ENCODE measurements at regions not wholly inside any gene's neighbourhood (a gene's known extent, or its start where the extent isn't known, plus 50 kb on each side); places are given as distances from the start of the nearest gene placed in this dataset.

DNA sequence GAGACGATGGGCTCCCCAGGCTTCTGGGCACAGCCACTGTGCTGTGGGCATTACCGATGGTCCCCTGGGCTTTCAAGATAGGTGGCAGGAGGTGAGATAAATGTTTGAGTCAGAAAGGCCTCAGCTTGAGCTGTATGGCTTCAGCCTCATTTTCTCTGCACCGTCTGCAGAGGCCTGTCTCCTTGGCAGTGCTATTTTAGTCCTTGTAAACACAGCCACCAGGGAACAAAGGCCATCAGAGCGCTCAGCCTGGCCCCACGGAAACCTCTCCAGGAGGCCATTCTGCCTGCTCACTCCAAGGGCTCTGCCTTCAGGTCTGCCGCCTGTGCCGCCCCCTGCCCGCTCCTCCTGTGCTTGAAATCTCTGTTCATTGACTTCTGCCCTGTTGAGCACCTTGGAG, 1424.9 kb downstream of the TBC1D22A start:
- H3K27me3 ChIP-seq (ENCODE audit: control insufficient read depth, insufficient read depth, low read length): no peaks in the 10 kb centered on the region
- TF ChIP-seq, protein P1, sequence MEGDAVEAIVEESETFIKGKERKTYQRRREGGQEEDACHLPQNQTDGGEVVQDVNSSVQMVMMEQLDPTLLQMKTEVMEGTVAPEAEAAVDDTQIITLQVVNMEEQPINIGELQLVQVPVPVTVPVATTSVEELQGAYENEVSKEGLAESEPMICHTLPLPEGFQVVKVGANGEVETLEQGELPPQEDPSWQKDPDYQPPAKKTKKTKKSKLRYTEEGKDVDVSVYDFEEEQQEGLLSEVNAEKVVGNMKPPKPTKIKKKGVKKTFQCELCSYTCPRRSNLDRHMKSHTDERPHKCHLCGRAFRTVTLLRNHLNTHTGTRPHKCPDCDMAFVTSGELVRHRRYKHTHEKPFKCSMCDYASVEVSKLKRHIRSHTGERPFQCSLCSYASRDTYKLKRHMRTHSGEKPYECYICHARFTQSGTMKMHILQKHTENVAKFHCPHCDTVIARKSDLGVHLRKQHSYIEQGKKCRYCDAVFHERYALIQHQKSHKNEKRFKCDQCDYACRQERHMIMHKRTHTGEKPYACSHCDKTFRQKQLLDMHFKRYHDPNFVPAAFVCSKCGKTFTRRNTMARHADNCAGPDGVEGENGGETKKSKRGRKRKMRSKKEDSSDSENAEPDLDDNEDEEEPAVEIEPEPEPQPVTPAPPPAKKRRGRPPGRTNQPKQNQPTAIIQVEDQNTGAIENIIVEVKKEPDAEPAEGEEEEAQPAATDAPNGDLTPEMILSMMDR (IDR thresholded peaks at IDR 0.05; ENCODE audit: insufficient read depth, low read length, severe bottlenecking): no peak
- H3K4me3 ChIP-seq (ENCODE audit: low read depth, low read length): no peak overlapping the region
- no peak for FAIRE-seq
- H3K36me3 ChIP-seq (ENCODE audit: control insufficient read depth, insufficient read depth, low read length): no peaks in the 10 kb centered on the region
- DNase-seq (ENCODE audit: low read depth): no peak

DNA sequence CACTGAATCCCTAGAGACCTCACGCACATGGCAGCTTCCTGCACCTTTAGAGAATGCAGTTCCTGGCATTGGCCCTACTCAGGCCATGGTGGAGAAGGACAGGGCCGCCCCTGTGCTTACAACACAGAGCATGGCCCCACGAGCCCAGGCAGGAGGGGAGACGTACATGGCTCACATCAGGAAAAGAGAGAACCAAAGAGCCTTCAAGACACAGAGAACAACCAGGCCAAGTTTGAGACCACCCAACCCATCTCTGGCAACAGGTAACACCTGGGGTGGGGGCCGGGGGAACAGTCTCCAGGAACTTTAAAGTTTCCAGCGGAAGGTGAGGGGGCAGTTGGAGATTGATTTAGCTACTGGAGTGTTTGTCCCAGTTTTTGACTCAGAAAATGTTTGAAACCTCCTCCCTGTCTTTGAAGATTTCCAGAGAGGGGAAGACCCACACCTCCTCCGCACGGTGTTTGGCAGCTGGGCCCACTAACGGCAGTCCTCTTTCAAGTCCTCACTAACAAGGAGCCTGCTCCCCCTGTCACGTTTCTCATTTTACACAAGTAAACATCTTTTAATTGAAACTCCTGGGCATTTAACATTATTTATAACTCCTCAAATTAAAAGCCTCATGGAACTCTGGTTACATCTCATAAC, 1423.8 kb downstream of the TBC1D22A start:
- H3K36me3 ChIP-seq (ENCODE audit: control insufficient read depth, insufficient read depth, low read length): no peaks in the 10 kb centered on the region
- TF ChIP-seq, protein P1 (IDR thresholded peaks at IDR 0.05; ENCODE audit: insufficient read depth, low read length, severe bottlenecking): no peak
- H3K4me3 ChIP-seq (ENCODE audit: low read depth, low read length): no peak overlapping the region
- no peak for DNase-seq (ENCODE audit: low read depth)
- H3K27me3 ChIP-seq (ENCODE audit: control insufficient read depth, insufficient read depth, low read length): no peaks in the 10 kb centered on the region
- no peak for FAIRE-seq

DNA sequence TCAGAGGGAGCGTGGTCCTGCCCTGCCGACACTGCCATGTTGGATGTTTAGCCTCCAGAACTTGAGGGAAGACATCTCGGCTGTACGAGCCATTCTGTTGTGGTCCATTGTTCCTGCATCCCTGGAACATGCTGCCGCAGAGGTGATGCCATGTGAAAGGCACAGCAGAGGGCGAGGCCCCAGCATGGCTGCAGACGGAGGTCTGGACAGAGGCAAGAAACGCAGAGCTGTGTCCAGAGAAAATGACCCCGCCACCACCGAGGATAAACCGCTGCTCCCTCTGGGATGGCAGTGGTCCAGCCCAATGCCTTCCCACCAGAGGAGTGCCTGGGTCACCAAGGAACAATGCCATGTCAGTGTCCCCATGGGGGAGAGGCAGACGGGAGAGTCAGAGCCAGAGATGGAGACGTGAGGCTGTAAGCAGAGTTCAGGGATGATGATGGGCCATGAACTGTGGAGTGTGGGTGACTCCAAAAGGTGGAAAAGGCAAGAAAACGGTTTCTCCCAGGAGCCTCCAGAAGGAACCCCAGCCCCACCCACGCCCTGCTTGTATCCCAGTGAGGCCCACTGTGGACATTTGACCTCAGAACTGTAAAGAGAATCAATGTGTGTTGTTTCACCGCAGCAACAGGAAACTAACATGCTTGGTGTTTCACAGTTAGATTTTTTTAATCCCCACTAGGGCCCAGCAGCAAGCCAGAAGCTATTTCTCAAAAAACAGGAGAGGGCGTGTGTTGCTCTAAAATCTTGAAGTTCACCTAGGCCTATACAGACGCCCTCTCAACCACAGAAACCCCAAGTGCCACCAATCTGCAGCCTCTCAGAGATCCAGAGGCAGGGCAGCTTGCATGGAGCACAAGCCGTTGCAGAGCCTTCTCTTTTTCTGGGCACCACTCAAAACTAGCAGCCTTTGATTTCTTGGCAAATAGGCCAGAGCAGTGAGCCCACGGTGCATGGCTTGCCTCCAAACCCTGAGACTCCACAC, 1422.9 kb downstream of the TBC1D22A start:
- no peak for FAIRE-seq
- Histone ChIP-seq H3K4me3 (ENCODE audit: low read depth, low read length) (no peak overlapping the region), H3K36me3 (ENCODE audit: control insufficient read depth, insufficient read depth, low read length) (no peaks in the 10 kb centered on the region), H3K27me3 (ENCODE audit: control insufficient read depth, insufficient read depth, low read length) (no peaks in the 10 kb centered on the region)
- TF ChIP-seq, protein P1 (IDR thresholded peaks at IDR 0.05; ENCODE audit: insufficient read depth, low read length, severe bottlenecking): no peak
- DNase-seq (ENCODE audit: low read depth): no peak

DNA sequence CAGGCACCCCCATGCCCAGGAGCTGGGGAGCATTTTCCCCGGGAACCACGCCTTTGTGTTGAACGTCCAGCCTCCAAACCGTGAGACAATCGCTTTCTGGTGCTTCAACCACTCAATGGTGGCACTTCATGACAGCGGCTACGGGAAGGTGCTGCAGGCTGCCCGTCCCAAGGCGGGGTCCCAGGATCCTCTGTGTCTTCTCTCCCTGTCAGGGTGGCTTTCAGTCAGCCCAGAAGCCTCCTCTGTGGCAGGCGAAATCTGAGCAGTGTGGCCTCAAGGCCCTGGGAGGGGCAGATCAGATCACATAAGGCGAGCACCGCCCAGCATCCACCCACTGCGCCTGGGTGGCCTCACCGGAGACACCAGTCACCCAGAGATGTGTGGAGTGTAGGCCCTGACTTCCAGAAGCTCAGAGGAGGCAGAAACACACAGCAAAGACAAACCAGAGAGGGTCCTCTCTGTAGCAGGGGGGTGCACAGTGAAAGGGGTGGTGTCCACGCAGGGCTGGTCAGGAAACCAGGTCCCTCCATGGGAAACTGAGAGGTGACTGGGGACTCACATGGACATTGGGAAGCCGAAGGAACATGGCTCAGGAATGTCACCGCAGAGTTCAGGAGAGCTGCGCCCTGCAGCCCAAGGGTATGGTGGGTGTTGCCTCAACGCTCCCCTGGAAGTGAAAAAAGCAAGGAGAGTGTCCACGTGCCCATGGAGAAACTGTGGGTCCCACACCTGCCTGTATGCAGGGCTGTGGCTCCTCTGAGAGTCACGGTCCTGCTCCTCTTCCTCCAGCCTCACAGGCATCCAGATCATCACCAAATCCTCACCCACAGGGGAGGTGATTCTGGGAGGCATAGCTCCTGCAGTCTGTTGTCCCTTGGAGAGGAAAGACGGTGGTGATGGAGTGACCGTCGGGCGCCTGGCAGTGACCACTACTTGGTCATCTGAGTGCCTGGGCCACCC, 1420.7 kb downstream of the TBC1D22A start:
- FAIRE-seq (no peak), DNase-seq (ENCODE audit: low read depth) (no peak)
- Histone ChIP-seq H3K36me3 (ENCODE audit: control insufficient read depth, insufficient read depth, low read length) (no peaks in the 10 kb centered on the region), H3K4me3 (ENCODE audit: low read depth, low read length) (no peak overlapping the region), H3K27me3 (ENCODE audit: control insufficient read depth, insufficient read depth, low read length) (no peaks in the 10 kb centered on the region)
- TF ChIP-seq, protein P1 (IDR thresholded peaks at IDR 0.05; ENCODE audit: insufficient read depth, low read length, severe bottlenecking): no peak

DNA sequence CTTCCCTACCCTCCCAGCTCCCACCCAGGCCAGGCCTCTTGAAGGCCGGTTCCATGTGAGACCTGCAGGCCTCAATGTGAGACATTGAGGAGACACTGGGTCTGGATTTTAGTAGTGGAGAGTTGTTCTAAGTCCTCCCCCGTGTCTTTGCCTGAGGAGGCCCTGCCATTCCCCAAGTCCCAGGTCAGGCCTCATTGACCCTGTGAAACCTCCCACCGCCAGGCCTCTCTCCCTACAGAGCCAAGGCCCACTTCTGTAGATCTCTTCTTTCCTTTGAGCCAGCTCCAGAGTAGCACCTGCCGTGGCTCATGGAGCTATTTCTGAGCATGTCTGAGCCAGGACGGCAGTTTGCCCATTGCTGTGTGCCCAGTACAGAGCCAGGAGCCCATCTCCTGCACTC, 1419.6 kb downstream of the TBC1D22A start:
- FAIRE-seq (no peak), DNase-seq (ENCODE audit: low read depth) (no peak)
- H3K27me3 ChIP-seq (ENCODE audit: control insufficient read depth, insufficient read depth, low read length): no peaks in the 10 kb centered on the region

More for the DNA sequence above, 1419.6 kb downstream of the TBC1D22A start:
- no peak overlapping the region for H3K4me3 ChIP-seq (ENCODE audit: low read depth, low read length)
- TF ChIP-seq, protein P1 (IDR thresholded peaks at IDR 0.05; ENCODE audit: insufficient read depth, low read length, severe bottlenecking): no peak
- no peaks in the 10 kb centered on the region for H3K36me3 ChIP-seq (ENCODE audit: control insufficient read depth, insufficient read depth, low read length)

Data from bronchial epithelial cell (primary cell).